SK-N-SH (cell line): ENCODE measurements at regions not wholly inside any gene's neighbourhood (a gene's known extent, or its start where the extent isn't known, plus 50 kb on each side); places are given as distances from the start of the nearest gene placed in this dataset.

Experiments used
- FOXM1 ChIP-seq: IDR thresholded peaks from 2 replicates; pipeline ENCODE4 v1.4.0; 2012; ENCODE audit warnings: low read depth, mild to moderate bottlenecking
- MAX ChIP-seq: IDR thresholded peaks from 2 replicates; pipeline ENCODE4 v1.4.0; 2012; ENCODE audit warnings: low read depth
- REST ChIP-seq: IDR thresholded peaks from 2 replicates; pipeline ENCODE4 v1.6.1; 2012; ENCODE audit warnings: mild to moderate bottlenecking, low read depth, low read length, moderate library complexity

- TF ChIP-seq REST (no peak), FOXM1 (no peak), MAX (no peak)
These were observed 186.5 kb upstream of the WWC1 start for GRCh38 chr5:168104811-168105481.
